Progenitor cell of endocrine pancreas (in vitro differentiated cells): ENCODE measurements at regions not wholly inside any gene's neighbourhood (a gene's known extent, or its start where the extent isn't known, plus 50 kb on each side); places are given as distances from the start of the nearest gene placed in this dataset.

Experiments
- DNase-seq: peaks from one replicate; pipeline ENCODE4 v3.0.0; 2021; ENCODE audit warnings: low spot score; ENCODE audit not compliant: unreplicated experiment
- H3K27ac Mint-ChIP-seq: 2 replicates; pipeline ENCODE4 v1.8.0; 2021; ENCODE audit warnings: mild to moderate bottlenecking, moderate library complexity, mixed read lengths
- H3K27me3 Mint-ChIP-seq: 2 replicates; pipeline ENCODE4 v1.8.0; 2021; ENCODE audit warnings: mixed read lengths
- H3K36me3 Mint-ChIP-seq: 2 replicates; pipeline ENCODE4 v1.8.0; 2022; ENCODE audit warnings: mixed read lengths; ENCODE audit not compliant: insufficient read depth
- H3K4me1 Mint-ChIP-seq: 2 replicates; pipeline ENCODE4 v1.8.0; 2021; ENCODE audit warnings: low read depth, mixed read lengths
- H3K4me3 Mint-ChIP-seq: 2 replicates; pipeline ENCODE4 v1.8.0; 2021; ENCODE audit warnings: low read depth, mild to moderate bottlenecking, moderate library complexity, mixed read lengths
- H3K9me3 Mint-ChIP-seq: 2 replicates; pipeline ENCODE4 v1.8.0; 2021; ENCODE audit warnings: low read depth, mixed read lengths
- TF ChIP-seq, protein P1 (sequence below): fragments of 200-600 bp; sonication (generic); IDR thresholded peaks from one replicate; pipeline ENCODE4 v1.5.0; 2021; ENCODE audit warnings: antibody characterized with exemption, mild to moderate bottlenecking; ENCODE audit not compliant: unreplicated experiment

DNA sequence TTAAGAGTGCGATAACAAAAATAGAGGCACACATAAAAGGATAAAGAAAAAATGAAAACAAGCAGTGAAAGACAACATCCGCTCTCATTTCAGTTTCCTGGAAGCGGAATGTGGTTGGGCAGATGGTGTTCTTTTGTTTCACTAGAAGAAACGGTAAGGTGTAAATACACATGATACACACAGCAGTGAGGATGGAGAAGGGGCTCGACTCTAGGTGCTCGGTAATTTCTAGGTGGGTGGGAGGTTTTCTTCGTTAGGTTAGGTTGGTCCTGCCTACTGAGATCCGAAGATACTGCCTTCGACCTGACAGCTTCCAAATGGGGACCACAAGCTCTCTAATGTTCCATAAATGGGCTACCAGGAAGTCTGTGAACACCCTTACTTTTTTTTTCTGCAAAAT lies 1082.5 kb downstream of the BCL11B start:
- Mint-ChIP-seq H3K36me3 (no peaks in the 10 kb centered on the region), H3K4me1 (no peaks in the 10 kb centered on the region), H3K27ac (no peak overlapping the region), H3K4me3 (no peak overlapping the region), H3K9me3 (no peaks in the 10 kb centered on the region), H3K27me3 (peaks cover 21% of the 10 kb centered on the region)
- TF ChIP-seq, protein P1, sequence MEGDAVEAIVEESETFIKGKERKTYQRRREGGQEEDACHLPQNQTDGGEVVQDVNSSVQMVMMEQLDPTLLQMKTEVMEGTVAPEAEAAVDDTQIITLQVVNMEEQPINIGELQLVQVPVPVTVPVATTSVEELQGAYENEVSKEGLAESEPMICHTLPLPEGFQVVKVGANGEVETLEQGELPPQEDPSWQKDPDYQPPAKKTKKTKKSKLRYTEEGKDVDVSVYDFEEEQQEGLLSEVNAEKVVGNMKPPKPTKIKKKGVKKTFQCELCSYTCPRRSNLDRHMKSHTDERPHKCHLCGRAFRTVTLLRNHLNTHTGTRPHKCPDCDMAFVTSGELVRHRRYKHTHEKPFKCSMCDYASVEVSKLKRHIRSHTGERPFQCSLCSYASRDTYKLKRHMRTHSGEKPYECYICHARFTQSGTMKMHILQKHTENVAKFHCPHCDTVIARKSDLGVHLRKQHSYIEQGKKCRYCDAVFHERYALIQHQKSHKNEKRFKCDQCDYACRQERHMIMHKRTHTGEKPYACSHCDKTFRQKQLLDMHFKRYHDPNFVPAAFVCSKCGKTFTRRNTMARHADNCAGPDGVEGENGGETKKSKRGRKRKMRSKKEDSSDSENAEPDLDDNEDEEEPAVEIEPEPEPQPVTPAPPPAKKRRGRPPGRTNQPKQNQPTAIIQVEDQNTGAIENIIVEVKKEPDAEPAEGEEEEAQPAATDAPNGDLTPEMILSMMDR, result no peak
- no peak for DNase-seq

DNA sequence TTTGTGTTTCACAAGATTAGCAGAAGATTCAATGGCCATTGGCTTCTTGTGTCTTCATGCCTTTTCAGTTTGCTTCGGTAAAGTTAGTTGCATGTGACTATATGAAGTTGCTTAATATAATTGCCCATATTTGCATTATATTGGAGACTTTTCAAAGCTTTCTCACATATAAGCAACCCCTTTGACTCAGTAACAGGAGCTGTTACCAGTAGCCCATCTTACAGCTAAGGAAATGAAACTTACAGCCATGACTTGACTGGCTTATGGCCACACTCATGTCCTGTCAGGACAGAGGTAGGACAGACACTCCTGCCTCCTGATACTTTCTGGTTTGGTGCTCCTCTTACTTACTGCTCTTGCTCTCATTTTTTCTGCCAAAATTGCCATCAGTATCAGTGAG lies 1082.1 kb downstream of the BCL11B start:
- H3K4me1 Mint-ChIP-seq, result no peaks in the 10 kb centered on the region
- no peak overlapping the region for H3K27ac Mint-ChIP-seq
- TF ChIP-seq, protein P1, result no peak
- no peak overlapping the region for H3K4me3 Mint-ChIP-seq
- DNase-seq, result no peak
- no peaks in the 10 kb centered on the region for H3K9me3 Mint-ChIP-seq
- peaks cover 21% of the 10 kb centered on the region for H3K27me3 Mint-ChIP-seq
- no peaks in the 10 kb centered on the region for H3K36me3 Mint-ChIP-seq

DNA sequence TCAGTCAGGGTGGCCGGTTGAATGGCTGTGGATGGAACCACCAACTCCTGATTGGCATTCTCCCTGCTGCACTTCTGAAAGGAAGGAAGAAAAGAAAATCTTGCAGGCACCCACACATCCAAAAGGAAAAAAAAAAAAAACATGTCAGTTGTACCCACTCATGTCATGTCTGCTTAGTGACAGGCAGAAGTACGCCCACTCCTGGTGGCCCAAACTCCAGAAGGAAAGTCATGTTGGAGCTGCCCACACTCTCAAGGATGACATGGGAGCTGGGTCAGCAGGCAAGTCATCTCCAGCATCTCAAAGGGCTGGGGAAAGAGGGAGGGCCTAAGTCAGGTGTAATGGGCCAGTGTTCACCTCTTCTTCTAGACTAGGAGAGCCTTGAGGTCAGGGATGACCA lies 1079.1 kb downstream of the BCL11B start:
- no peak overlapping the region for H3K4me3 Mint-ChIP-seq
- H3K9me3 Mint-ChIP-seq, result no peaks in the 10 kb centered on the region
- H3K27ac Mint-ChIP-seq, result no peak overlapping the region
- no peaks in the 10 kb centered on the region for H3K36me3 Mint-ChIP-seq
- H3K27me3 Mint-ChIP-seq, result peaks cover 10% of the 10 kb centered on the region
- peaks cover under 1% of the 10 kb centered on the region for H3K4me1 Mint-ChIP-seq
- TF ChIP-seq, protein P1, result no peak
- no peak for DNase-seq

DNA sequence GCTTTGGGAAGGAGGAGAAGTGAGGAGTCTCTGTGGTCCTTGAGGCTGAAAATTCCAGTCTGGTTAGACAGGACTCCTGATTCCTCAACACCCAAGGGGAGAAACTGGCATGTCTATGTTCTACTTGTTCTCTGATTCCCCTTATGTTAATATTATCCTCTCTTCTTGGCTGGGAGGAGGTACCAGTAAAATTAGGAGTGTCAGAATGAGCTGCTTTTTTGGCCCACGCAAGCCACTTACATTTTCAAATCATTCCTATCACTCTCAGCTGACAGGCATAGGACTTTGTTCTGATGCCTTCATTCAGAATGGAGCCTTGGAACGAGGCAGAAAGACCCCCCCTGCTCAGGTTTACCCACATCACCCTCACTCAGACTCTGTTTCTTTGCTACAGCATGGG lies 1077.2 kb downstream of the BCL11B start:
- Mint-ChIP-seq H3K27ac (no peak overlapping the region), H3K27me3 (peaks cover 15% of the 10 kb centered on the region), H3K36me3 (no peaks in the 10 kb centered on the region), H3K4me1 (peaks cover 2% of the 10 kb centered on the region), H3K9me3 (no peaks in the 10 kb centered on the region), H3K4me3 (no peak overlapping the region)
- TF ChIP-seq, protein P1, result no peak
- DNase-seq, result no peak

DNA sequence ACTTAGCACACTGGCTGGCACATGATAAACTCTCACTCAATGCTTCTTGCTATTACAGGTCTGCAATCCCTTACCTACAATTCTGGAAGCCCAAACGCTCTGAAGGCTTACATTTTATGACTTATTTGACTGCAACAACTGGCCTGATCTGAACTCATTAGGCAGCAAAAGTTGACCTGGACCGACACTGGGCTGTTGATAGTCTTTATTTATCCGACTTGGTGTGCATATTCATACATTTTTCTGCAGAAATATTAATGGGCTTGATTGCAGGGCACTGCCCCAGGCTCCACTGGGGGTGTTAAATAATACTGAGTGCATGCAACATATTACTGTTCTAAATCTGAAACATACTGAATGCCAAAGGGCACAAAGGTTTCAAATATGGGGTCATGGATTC lies 1076.7 kb downstream of the BCL11B start:
- peaks cover 2% of the 10 kb centered on the region for H3K4me1 Mint-ChIP-seq
- no peaks in the 10 kb centered on the region for H3K36me3 Mint-ChIP-seq
- no peak overlapping the region for H3K4me3 Mint-ChIP-seq
- H3K9me3 Mint-ChIP-seq, result no peaks in the 10 kb centered on the region
- DNase-seq, result no peak
- TF ChIP-seq, protein P1, result no peak
- no peak overlapping the region for H3K27ac Mint-ChIP-seq
- H3K27me3 Mint-ChIP-seq, result peaks cover 16% of the 10 kb centered on the region

DNA sequence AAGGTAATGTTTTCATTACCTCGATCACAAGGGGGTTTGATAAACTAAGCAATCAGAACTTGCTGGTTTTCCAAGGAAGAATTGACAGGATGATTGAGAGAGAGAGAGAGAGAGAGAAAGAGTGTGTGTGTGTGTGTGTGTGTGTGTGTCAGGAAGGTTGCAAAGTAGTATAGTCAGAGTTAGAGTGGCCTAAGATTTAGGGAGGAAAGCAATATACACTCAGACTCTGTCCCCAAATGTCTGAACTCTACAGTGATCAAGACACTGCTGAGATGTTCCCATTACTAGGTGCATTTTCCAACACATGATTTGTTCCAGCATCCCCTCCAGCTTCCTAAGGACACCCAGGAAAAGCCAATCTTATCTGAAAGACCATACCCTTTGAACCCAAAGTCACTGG lies 1074.1 kb downstream of the BCL11B start:
- no peaks in the 10 kb centered on the region for H3K9me3 Mint-ChIP-seq
- TF ChIP-seq, protein P1, result no peak
- H3K4me3 Mint-ChIP-seq, result no peak overlapping the region
- no peak for DNase-seq
- peaks cover 21% of the 10 kb centered on the region for H3K27me3 Mint-ChIP-seq
- H3K4me1 Mint-ChIP-seq, result peaks cover 2% of the 10 kb centered on the region
- no peak overlapping the region for H3K27ac Mint-ChIP-seq
- H3K36me3 Mint-ChIP-seq, result no peaks in the 10 kb centered on the region
